GM18519 (cell line): ENCODE measurements at regions not wholly inside any gene's neighbourhood (a gene's known extent, or its start where the extent isn't known, plus 50 kb on each side); places are given as distances from the start of the nearest gene placed in this dataset.

Source experiments
- ATAC-seq: cut with Tn5 transposase; IDR thresholded peaks from one replicate; pipeline ENCODE4 v1.9.1; 2021; ENCODE audit warnings: mild to moderate bottlenecking, moderate library complexity; ENCODE audit not compliant: unreplicated experiment, low FRiP score

DNA sequence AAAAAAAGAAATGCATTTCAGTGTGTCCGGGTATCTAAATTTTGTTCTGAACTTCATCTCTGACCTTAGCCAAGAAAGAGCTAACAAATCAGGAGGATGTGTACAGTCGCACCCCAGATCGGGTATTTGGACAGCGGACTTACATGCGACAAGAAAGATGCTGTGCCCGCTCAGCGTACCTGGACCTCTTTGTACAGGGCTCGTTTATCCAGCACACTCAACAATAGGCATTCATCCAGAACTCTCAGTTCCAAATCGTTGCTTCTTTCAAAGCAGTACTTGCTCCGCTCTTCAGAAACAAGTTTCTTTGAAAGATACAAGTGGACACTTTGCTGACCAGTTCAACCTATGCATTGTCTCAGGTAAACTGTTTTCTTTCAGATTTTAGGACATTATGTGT, 191.7 kb downstream of the LY86 start:
- ATAC-seq = no peak

DNA sequence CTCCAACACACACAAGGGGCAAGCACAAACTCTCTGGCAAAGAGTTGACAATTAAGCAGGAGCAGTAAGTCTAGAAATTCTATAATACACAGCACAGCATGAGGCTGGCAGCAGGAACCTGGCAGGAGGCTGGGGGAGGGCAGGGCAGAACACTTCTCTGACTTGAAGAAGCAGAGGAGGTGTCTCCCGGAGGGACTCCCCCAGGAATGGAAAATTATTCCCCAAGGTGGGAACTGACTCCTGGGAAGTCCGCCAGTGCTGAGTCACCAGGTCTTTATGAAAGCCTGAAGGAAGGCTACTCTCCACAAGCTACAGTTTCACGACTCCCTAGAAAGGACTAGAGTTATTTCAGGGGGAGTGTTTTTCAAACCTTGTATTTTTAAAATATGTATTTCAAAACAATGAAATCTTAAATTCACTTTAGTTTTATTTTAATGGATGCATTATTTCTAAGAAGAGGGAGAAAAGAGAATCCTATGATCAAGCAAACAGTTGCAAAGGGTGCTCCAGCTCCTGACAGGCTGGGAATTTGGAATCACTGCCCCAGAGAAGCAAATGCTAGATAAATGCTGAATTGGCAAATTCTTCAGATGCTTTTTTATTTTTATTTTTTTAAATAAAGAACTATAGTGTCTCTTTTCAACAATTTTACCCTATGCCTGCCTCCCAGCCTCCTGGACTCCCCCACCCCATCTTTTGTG, 192.8 kb downstream of the LY86 start:
- ATAC-seq = no peak

DNA sequence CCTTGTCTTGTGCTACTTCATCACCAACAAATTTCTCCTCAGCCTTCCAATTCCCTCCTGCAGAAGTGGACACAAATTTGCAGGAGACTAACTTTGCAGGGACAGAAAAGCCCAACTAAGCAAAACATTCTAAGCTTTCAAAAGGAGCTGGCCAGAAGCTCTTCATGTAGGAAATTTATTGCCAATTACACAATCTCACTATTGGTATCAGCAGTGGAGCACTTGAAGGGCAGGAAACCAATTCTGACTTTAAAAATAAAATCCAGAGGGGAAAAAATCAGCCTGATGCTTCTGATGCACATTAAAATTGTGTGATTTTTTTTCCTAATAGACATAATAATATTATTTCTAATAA, 193.3 kb downstream of the LY86 start:
- no peak for ATAC-seq

DNA sequence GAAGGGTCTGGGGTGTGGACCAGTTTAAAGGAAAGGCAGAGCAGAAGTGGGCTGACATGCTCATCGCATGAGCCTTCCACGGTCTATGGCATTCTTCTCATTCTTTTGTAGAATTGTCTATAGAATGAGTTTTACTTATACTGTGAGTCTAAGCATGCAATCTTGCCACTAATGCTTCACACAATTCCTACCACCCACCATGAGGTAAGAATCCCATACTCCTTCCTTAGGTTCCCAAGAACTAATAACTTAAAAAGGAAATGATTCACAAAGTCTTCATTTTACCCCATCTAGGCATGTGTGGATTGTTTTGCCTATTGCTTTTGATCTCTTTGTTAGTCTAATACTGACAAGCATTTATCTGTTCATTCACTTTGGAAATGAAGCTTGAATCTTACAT, 195.2 kb downstream of the LY86 start:
- ATAC-seq = no peak

DNA sequence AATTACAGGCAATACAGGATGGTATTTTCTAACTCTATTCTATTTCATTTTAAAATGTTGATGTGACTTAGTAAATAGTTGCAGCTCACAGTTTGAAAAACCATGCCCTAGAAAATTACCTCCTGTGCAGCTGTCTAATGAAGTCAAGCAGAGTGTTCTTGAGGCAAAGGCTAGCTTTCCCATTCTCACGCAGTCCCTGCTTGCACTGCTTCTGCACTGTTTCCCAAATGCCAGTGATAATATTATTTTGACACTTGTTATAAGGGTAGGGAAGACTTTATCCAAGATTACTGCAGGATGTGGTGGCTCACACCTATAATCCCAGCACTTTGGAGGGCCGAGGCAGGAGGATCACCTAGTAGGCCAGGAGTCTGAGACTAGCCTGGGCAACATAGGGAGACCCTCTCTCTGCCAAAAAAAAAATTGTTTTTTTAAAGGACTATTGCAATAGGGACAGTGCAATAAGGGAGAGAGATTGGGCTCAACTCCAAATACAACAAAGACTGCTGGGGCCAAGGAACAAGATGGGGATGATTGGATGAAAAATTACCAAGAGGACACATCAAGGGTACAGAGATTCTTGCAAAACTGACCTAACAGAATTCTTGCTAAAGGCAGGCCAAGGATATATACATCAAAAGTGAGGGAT, 196.1 kb downstream of the LY86 start:
- no peak for ATAC-seq

DNA sequence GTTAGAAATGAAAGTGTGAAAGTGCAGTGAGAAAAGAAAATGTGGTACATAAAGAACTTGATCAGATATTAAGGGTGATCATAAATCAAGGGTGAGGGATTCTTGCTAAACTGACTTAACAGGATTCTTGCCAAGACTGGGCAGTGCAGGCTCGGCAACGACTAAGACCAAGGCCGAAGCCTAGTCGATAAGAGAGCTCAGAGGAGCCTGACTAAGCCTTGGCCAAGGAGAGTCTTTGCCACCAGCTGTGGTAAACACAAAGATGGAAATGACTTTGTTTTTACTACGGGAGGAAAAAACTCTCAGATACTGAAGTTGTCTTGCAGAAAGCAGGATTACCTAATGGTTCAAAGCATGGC, 196.6 kb downstream of the LY86 start:
- ATAC-seq = no peak

DNA sequence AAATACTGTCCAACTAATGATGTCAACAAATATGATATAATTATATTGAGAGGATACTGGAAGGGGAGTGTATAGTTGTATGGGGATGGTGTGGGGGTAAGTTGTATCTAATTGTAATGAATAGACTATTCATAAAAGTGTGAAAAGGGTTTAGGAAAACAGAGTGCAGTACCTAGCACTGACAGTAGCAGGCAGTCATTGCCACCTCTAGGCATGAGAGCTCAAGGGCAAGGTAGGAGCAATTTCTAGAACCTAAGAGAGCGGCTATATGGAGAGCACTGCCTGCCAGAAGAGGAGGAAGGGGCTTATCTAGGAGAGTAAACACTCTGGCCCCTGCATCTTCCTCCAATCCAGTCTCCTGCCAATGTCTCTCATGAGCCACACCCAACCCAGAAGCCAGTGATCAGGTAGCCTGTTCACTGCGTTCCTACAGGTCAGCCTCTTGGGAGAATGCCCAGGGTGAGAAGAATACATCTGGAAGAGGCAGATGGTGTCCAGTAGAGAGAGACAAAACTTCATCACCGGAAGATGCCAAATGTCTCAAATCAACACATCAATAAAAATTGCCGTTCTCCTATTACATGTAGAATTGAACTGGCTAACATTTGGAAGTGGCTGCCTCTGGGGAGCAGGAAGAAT, 200.0 kb downstream of the LY86 start:
- ATAC-seq = peak; percentile 59

DNA sequence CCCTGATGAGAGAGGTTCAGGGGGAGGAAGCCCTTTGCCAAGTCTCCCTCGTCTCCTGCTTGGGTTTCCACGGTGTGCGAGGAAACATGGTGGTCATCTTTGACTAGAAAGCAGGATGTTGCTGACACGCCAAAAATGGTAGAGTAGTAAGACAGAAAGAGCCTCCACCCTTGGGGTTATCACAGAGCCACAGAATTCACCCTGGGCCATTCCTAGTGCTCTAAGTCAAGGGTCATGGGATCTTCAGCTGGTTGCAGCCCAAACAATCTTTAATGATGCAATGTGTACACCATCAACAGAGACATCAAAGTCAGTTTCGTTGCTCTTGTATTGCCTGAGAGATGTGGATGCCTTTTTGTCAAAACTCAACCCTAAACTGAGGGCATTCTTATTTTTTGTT, 201.9 kb downstream of the LY86 start:
- ATAC-seq = no peak

DNA sequence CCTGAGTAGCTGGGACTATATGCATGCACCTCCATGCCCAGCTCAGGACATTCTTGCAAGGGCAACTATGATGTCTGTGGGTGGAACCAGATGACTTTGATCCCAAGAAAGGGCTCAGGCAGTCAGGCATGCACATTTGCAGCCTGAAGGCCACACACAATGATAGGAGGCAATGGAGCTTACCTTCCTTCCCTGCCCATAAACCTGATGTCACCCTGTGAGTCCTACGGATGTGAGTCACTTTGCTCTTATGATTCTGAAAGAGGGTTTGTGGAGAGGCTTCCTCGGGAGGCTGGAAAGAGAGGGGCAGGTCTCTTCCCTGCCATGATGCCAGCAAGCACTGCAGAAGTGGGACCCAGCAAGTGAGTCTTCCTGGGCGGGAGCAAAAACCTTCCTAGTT, 202.4 kb downstream of the LY86 start:
- ATAC-seq = no peak

DNA sequence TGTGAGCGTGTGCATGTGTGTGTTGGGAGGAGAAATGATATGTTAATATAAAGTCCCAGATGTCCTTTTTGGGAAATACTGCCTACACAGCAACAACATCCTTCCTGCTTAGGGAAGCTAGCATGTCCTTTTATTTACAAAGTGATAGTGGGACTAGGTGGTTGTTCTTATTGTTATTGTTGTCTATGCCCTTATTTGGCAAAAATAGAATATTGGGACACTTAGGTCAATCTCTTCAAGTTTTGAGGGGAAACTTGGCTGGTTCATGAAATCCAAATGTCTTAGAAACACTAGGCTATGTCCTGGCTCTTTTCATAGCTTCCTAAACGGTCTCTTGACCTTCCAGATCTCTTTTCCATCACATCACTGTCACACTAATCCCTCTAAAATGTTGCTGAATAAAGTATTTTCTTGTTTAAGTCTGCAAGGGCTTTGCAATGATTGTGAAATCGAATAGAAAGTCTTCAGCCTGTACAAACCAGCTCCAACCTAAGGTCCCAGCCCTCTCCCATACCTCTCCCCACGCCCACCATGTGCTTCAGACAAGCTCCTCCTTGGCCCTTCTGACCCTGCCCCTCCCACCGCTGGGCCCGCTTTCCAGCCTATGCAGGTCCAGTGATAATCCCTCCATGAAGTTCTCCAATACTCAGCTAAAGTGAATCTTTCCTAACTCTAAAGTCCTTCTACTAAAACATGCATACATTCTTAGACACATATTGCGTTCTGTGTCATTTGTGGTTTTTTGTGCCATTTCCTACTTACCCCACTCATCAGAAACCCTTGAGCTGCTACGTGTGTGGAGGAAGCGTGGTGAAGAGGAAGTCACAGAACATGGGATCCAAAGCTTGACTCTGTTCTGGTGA, 205.1 kb downstream of the LY86 start:
- ATAC-seq = no peak

DNA sequence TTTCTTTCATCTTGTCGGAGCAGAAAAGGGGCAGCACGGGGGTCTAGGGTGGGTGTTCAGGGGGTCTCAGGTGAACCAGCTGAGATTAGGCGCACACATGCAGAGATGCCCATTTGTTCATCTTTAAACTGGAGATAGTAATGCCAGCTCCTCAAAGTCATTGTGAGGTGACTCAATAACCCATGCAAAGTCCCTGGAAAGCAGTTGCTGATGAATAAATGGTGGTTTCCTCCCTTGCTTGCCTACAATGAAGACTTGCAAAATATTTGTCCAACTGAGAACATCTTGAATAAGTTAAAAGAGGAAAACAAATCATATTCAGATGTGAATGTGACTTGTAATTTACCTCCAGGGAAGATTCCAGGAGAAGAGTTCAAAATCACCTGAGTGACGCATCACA, 206.9 kb downstream of the LY86 start:
- no peak for ATAC-seq

DNA sequence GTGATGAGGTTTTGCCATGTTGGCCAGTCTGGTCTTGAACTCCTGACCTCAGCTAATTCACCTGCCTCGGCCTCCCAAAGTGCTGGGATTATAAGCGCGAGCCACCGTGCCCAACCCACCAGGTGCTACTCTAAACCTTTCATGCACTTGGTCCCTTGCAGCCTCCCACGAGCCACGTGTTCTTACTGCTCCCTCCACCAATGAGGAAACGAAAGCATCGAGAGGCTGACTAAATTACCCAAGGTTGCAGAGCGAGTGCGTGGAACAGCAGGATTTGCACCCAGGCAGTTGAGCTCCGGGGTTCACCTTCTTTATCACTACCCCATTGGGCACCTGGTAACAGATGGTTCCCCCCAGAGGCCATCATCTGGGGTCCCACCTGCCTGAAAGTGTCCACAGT, 208.3 kb downstream of the LY86 start:
- ATAC-seq = no peak

DNA sequence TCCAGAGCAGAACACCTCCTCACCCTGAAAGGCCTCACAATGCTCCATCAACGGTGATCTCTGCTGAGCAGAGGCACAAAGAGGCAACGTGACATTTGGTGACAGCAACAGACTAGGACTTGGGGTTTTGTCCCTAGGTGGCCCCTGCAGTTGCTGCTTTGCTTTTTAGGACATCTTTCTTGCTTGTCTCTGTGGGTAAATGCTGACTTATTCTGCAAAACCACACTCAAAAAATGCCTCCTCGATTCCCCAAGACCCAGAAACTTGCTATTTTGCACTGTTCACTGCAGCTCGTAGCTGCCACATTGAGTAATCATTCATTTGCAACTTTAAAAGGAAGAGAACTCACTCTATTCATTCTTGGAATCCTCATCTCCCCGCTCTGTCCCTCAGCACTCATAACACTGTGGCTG, 209.9 kb downstream of the LY86 start:
- ATAC-seq = no peak

DNA sequence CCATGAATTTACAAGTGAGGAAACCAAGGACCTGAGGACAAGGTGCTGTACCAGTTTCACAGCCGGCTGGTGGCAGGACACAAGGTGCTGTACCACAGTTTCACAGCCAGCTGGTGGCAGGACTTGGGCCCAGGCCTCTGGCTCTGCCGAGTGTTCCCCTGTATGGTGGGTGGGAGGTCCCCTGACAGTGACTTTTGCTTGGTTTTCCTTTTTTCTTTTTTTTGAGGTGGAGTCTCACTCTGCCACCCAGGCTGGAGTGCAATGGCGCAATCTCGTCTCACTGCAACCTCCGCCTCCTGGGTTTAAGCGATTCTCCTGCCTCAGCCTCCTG, 212.4 kb downstream of the LY86 start:
- no peak for ATAC-seq

DNA sequence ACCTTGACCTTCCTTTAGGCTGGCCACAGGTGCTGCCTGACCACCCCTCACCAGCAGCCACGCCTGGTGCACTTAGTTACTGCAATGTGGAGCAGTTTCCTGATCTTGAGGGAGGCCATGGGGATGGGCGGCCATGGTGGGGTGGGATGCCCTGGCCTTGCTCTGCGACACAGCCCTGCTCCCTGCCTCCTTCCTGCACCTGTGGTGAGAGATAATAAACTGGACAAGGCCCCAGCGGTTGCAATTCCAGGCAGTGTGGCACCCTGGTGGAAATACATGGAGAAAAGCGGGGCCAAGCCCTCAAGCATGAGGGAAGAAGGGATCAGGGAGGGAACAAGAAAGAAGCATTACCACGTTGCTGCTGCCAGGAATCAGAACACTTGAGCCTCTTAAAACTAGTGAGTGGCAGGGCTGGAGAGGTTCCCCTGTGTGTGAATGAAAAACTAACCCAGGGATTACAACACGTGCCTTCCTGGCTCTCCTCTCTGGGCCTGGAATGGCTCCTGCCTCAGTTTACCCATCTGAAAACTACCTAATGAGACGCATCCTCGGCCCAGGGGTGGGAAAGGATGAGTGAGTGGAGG, 213.2 kb downstream of the LY86 start:
- ATAC-seq = no peak

DNA sequence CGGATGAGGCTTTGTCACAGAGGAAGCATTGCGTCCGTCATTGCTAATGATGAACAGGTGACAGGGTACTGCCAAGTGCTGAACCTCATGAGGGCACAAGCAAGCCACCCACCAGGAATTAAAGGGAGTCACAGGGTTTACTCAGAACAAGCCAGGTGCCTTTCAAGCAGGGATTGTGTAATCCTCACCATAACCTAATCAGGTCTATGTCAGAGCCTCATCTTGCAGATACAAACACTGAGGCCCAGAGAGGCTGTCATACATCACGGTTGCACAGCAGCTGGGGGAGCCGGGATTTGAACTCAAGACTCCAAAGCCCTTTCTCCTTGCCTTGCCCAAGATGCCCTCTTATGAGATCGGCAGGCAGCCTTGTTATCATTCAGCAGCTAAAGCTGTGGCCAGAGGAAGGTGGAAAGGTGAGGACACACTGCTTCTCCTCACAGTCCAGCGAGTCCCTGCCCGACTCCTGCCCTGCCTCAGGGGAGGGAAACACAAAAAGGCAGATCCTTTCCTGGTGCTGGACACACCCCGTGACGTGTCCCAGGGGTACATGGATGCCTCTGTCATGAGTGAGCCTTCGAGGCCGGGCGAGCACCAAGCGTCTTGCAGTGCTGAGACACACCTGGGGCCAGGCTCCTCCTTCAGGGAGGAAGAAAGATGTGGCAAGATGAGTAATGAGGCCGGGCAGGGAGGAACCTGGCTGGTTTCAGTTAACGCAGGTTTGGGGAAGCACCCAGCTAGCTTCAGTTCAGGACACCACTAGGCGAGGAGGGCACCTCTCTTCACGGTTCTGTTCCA, 214.9 kb downstream of the LY86 start:
- peak; percentile 68 for ATAC-seq

DNA sequence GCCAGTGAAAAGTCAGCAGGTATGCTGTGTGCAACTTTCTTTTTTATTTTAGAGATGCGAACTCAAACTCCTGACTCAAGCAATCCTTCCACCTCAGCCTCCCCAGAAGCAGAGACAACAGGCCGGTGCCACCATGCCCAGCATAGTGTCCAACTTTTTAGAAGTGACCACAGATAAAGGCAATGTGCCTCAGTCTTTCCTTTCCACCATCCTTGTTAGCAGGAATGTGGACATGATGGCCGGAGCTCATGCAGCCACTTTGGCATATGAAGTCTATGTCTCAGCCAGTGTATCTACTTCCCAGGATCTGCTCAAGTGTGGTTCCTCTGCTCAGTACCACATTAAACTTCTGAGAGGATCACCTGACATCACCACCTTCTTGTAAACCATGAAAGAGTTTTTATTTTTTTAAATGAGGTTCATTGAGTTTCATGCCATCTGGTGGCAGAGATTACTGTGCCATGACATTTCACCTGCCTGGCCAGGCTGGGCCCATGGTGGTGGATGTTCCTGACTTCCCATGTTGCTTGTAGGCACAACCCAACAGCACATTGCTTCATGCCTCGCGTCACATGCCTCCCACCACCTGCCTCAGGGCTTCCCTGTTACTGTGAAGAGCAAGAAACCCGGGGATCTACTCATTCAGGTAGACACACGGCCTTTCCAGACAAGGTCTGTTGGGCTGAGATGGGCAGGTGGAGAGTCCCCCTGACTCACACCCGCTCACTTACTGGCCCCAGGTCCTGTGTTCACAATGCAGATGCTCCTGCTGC, 216.5 kb downstream of the LY86 start:
- no peak for ATAC-seq

DNA sequence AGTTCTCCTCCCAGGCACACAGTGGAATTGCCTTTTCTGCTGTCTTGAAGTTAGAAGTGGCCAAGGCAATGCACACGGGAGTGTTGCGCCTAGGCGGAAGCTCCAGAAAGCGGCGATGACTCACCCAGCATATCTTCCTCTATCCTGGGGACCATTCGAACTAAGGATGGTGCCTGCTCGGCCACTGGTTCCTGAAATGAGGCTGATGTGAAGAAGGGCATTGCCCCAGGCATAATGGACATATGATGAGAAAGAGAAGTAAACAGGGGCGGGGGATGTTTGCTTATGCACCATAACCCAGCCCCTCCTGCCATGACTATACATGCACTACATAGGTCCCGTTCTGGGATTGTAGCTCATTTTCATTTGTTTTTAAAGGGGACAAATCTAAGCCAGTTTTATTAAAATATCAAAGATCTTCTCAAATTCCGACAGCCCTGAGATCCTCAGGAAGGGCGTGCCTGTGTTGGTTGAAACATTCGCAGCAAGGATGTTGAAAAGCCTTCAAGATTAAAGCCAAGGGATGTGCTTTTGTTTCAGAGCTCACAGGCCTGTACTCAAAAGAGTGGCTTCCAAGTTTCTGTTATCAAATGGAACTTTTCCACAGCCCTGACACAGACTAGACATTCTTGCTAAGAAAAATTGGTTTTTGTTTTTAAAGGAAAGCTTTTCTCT, 218.5 kb downstream of the LY86 start:
- no peak for ATAC-seq

DNA sequence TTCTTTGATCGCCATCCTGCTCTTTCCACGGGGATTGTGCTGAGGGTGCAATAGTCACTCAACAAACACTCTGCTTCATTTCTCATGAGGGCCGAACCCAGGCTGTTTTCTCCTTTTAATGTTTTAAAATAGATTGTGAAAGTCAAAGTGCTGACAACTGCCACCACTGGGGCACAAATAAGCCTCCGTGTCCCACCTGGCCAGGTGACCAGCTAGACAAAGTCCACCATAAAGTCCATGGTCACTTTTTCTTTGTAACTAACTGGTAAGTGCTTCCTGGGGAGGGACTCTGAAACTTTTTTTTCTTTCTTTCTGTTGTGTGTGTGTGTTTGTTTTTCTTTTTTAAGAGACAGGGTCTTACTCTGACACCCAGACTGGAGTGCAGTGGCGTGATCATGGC, 219.8 kb downstream of the LY86 start:
- no peak for ATAC-seq
